ENCODE measurements at regions not wholly inside any gene's neighbourhood (a gene's known extent, or its start where the extent isn't known, plus 50 kb on each side); places are given as distances from the start of the nearest gene placed in this dataset.

DNA sequence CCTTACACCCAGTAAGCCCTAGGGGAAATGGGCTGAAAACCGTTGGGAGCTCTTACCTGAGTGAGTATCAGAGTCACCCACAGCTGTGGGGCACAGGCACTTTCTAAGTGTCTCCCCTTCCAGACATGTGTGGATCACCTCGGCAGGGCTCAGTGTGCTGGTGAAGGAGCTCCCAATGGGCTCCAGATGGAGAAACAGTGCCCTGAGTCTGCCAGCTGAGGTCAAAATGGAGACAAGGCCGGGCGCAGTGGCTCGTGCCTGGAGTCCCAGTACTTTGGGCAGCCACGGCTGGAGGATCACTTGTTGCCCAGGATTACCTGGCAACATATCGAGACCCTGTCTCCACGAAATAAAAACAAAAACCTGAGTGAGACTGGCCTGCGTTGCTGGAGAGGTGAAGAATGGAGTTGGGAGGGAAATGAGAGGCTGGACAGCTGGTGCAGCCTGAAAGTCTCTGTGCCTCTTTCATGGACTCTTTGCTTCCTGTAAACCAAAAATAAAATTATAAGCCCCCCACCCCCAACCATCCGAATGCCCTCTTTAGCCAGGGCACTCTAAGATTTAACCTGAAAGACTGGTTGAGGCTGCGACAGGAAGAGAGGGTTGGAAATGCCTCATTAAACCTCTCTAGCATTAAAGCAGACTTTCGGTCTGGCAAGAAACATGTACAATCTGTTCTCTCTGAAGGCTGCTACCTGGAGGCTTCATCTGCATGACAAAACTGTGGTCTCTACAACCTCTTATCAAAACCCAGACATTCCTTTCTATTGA lies 111.8 kb downstream of the SNX19 start:
- no peak for DNase-seq (ENCODE audit: low spot score)

- no peak for DNase-seq (ENCODE audit: low spot score)
These were observed 109.5 kb downstream of the SNX19 start for GRCh38 chr11:130806746-130807145.

DNA sequence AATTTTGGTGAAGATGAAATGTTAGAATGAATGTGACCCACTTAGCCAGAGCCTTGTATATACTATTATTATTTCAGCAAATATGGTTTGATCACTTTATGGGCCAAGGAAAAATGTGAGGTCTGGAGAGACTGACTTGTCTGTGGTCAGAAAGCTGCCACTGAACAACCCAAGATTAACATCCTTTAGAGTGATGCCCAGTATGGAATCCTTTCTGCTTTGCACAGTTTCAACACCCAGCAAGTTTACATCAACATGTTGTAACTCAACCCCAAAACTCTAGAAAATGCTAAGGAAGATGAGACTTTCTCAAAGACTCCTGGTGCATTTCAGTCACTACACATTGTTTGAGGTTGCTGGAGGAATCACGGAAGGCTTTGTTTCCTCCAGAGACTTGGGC lies 107.7 kb downstream of the SNX19 start:
- no peak for DNase-seq (ENCODE audit: low spot score)

GRCh38 chr11:130813196-130813595 lies 103.1 kb downstream of the SNX19 start:
- no peak for DNase-seq (ENCODE audit: low spot score)

- DNase-seq (ENCODE audit: low spot score) = no peak
These were observed 102.6 kb downstream of the SNX19 start for GRCh38 chr11:130813638-130814037.

- DNase-seq (ENCODE audit: low spot score) = no peak
These were observed 101.7 kb downstream of the SNX19 start for GRCh38 chr11:130814440-130815096.

DNA sequence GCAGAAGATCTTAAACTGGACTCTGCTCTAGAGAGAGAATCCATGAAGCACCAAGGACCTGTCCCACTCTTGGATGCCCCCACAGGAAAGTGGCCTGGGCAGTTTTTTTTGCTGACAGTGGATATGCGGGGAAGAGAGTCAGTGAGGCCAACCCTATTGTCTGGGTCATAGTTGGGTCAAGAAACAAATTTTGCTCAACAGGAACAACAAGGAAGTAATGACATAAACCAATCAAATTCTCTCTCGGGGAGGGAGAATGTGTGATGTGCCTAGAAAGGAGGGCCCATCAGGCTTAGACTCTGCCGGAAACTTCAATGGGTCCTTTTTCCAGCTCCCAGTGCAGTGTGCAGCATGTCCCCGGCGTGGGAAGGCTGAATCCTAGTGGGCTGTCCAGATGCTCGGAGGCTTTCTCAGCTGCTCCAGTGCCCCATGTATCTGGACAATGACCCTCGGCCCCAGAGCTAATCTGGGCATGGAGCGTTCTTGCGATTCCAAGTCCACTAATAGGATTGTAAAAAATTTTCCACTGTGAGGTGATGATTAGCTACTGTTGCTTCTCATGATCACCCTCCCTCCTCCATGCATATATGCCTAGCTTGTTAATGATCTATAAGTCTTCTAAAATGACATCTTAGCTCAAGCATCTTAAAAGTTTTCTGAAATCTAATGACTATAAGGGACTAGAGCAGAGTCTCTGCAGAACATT lies 101.0 kb downstream of the SNX19 start:
- DNase-seq (ENCODE audit: low spot score) = no peak

GRCh38 chr11:130815956-130816355 lies 100.3 kb downstream of the SNX19 start:
- DNase-seq (ENCODE audit: low spot score) = no peak

DNA sequence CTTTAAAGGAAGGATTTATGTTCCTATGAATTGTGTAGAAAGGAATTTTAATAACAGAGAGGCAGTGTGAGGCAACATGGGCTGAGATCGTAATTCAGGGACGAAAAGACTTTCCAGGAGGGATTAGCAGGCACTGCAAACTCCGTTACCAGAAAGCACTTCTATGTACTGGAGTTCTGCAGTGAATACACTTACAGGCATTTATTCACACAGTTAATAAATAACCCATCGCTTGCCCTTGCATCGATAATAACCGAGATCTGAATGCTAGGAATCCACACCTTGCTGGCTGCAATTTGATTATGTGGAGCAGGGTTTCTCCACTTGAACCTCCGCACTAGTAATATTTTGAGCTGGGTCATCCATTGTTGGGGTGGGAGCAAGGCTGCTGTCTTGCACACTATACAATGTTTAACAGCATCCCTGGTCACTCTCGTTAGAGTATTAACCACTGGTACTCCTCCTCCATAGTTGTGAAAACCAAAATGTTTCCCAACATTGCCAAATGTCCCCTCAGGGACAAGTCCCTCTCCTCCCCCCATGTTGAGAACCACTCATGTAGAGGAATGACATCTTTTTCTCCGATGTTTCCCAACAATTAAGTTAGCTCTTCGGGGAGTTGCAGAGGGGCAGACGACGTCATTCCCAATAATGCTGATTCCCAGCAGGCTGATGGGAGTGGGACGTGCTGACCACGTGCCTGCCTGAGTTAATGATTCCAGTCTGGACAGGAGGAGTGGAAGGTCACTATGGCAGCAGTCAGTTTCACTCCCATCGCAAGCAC lies 99.5 kb downstream of the SNX19 start:
- DNase-seq (ENCODE audit: low spot score) = no peak

DNA sequence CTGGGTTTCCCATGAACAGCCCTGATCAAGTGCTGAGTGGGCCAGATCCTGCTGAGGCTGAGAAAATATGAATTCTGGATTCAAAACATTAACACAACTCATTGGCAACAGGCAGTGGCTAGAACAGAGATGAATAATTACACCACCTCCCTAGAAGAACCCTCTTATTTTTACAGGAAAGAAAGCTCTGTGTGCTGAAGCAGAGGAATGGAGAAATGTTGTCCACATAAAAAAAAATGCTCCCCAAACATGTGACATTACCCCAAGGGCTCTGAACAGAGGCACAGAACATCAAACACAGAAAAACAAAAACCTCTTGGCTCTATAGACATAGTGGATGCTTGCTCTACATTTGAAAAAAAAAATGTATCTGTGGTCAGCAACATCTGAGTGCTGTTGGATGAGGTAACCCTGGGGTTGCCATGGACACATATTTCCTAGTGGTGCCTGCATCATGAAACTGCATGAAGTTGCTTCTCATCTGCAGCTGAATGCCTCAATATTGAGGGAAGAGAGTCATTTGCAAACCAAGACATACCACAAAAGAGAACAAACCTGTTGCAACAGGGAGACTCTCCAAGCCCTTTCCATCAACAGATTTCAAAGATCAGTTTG lies 98.8 kb downstream of the SNX19 start:
- no peak for DNase-seq (ENCODE audit: low spot score)

GRCh38 chr11:130819625-130820024 lies 96.7 kb downstream of the SNX19 start:
- no peak for DNase-seq (ENCODE audit: low spot score)

Data from D341Med (cell line).